GM12878 (cell line): ENCODE measurements at regions not wholly inside any gene's neighbourhood (a gene's known extent, or its start where the extent isn't known, plus 50 kb on each side); places are given as distances from the start of the nearest gene placed in this dataset.

Experiments used
- ATAC-seq: fragments of 200-7000 bp; cut with Tn5 transposase; 3 replicates; pipeline ENCODE4 v1.9.1; 2020; ENCODE audit warnings: mild to moderate bottlenecking, moderate library complexity
- BruUV-seq: library from RNA; stranded (reverse); fragments of 400-500 nt; replicated peaks from 2 replicates; lab custom pipeline; 2021; lab: Mats Ljungman, UMichigan
- CTCF ChIA-PET: fragments of 300-600 bp; sonication (Branson Sonifier 250); formaldehyde crosslinking; extraction: SDS; loops from one replicate; lab custom pipeline; 2021; ENCODE audit warnings: inconsistent platforms; lab: Yijun Ruan, JAX
- POLR2A ChIA-PET: fragments of 350-600 bp; formaldehyde crosslinking; extraction: SDS; loops from one replicate; lab custom pipeline; 2021; ENCODE audit warnings: inconsistent platforms; lab: Charles Lee
- RAD21 ChIA-PET: fragments of 300-600 bp; sonication (Branson Sonifier 250); formaldehyde crosslinking; loops from one replicate; lab custom pipeline; 2023; ENCODE audit warnings: antibody characterized with exemption; ENCODE audit not compliant: unreplicated experiment; lab: Charles Lee
- SMC1A ChIA-PET: fragments of 300-600 bp; sonication (Branson Sonifier 250); formaldehyde crosslinking; loops from one replicate; lab custom pipeline; 2023; ENCODE audit not compliant: unreplicated experiment, uncharacterized antibody; lab: Charles Lee
- DNase-seq: peaks from one replicate; pipeline ENCODE4 v3.0.0-alpha.2; 2011; ENCODE audit warnings: low read depth, low spot score
- FAIRE-seq: peaks from 3 replicates; lab custom pipeline; 2011; peaks lifted over from hg19 to GRCh38; lab: Jason Lieb, UNC
- H2AFZ ChIP-seq: 2 replicates; pipeline ENCODE4 v1.6.0; 2011; ENCODE audit warnings: low read depth, low read length, control low read depth; ENCODE audit not compliant: control insufficient read depth
- H3K27ac ChIP-seq: 2 replicates; pipeline ENCODE4 v1.5.1; 2011; ENCODE audit warnings: control low read depth; ENCODE audit not compliant: control insufficient read depth, insufficient read depth
- H3K27me3 ChIP-seq, 2 experiments: replicated peaks in 1 of 2; 2 replicates each; pipeline versions ENCODE4 v1.6.0 to v1.6.1; 2011; ENCODE audit warnings: low read length in 1 of 2; ENCODE audit not compliant: control insufficient read depth in 2 of 2, insufficient read depth in 2 of 2
- H3K36me3 ChIP-seq, 2 experiments: 2 replicates each; pipeline ENCODE4 v1.5.1; 2011; ENCODE audit warnings: low read length in 1 of 2; ENCODE audit not compliant: control insufficient read depth in 2 of 2, insufficient read depth in 2 of 2
- H3K4me1 ChIP-seq: 2 replicates; pipeline ENCODE4 v1.6.1; 2011; ENCODE audit warnings: mild to moderate bottlenecking, low read length, moderate library complexity, mixed read lengths; ENCODE audit not compliant: control insufficient read depth, insufficient read depth
- H3K4me2 ChIP-seq: 2 replicates; pipeline ENCODE4 v1.6.0; 2011; ENCODE audit warnings: control low read depth; ENCODE audit not compliant: control insufficient read depth, insufficient read depth
- H3K4me3 ChIP-seq: fragments of 200-600 bp; sonication (generic); 2 replicates; pipeline ENCODE4 v1.5.1; 2016
- H3K79me2 ChIP-seq: 2 replicates; pipeline ENCODE4 v1.6.0; 2011; ENCODE audit warnings: low read length; ENCODE audit not compliant: control insufficient read depth, insufficient read depth
- H3K9ac ChIP-seq: 2 replicates; pipeline ENCODE4 v1.8.0; 2011; ENCODE audit warnings: low read length, control low read depth, mixed read lengths; ENCODE audit not compliant: control insufficient read depth, insufficient read depth
- H3K9me3 ChIP-seq: replicated peaks from 3 replicates; pipeline ENCODE4 v1.5.1; 2011; ENCODE audit warnings: mild to moderate bottlenecking, low read length; ENCODE audit not compliant: control insufficient read depth, insufficient read depth
- H4K20me1 ChIP-seq: 2 replicates; pipeline ENCODE4 v1.6.0; 2011; ENCODE audit not compliant: control insufficient read depth, insufficient read depth
- IRF4 ChIP-seq: IDR thresholded peaks from 2 replicates; pipeline ENCODE4 v1.6.1; 2011; ENCODE audit warnings: low read depth, low read length
- KDM1A ChIP-seq: fragments of 200-600 bp; sonication (generic); IDR thresholded peaks from 2 replicates; pipeline ENCODE4 v1.6.1; 2016; ENCODE audit warnings: borderline replicate concordance
- NR2C1 ChIP-seq: fragments of 450-650 bp; IDR thresholded peaks from 2 replicates; pipeline ENCODE4 v1.6.1; 2017; ENCODE audit warnings: antibody characterized with exemption, mild to moderate bottlenecking, moderate library complexity
- SMAD5 ChIP-seq: IDR thresholded peaks from 2 replicates; pipeline ENCODE4 v1.6.1; 2016; ENCODE audit warnings: antibody characterized with exemption, low read depth
- TAF1 ChIP-seq: IDR thresholded peaks from 2 replicates; pipeline ENCODE4 v1.6.1; 2011; ENCODE audit warnings: mild to moderate bottlenecking, low read depth, low read length, borderline replicate concordance
- ZNF24 ChIP-seq: fragments of 450-650 bp; IDR thresholded peaks from 2 replicates; pipeline ENCODE4 v1.6.1; 2017; ENCODE audit warnings: antibody characterized with exemption, mild to moderate bottlenecking
- WGBS: methylation state at CpG from one replicate; pipeline ENCODE4 v1.1.6; 2016; ENCODE audit warnings: low lambda C conversion rate; ENCODE audit not compliant: insufficient replicate concordance, insufficient coverage; ENCODE audit errors: missing lambda C conversion rate; 5-methylcytosine and 5-hydroxymethylcytosine counted together
- in situ Hi-C: fragments of 300-500 bp; cut with MboI; formaldehyde crosslinking; loops from 9 replicates; pipeline ENCODE4 v1.14.3; 2018; ENCODE audit warnings: mixed read lengths
- intact Hi-C: fragments of 100-400 bp; cut with micrococcal nuclease; formaldehyde crosslinking; loops from one replicate; pipeline ENCODE4 v1.14.2; 2022; ENCODE audit not compliant: unreplicated experiment
- TF ChIP-seq, protein P1 (sequence below): IDR thresholded peaks from 2 replicates; pipeline ENCODE4 v1.6.1; 2012; ENCODE audit warnings: improper control_type of control experiment, low read depth, low read length; ENCODE audit not compliant: insufficient replicate concordance
- TF ChIP-seq, protein P2 (sequence below): IDR thresholded peaks from 2 replicates; pipeline ENCODE4 v1.6.1; 2012; ENCODE audit warnings: mild to moderate bottlenecking, low read depth, low read length
- TF ChIP-seq, protein P3 (sequence below): fragments of 450-650 bp; IDR thresholded peaks from 2 replicates; pipeline ENCODE4 v1.6.1; 2017; ENCODE audit warnings: mild to moderate bottlenecking, moderate library complexity
- TF ChIP-seq, protein P4 (sequence below): fragments of 450-650 bp; IDR thresholded peaks from 2 replicates; pipeline ENCODE4 v1.6.1; 2016; ENCODE audit warnings: mild to moderate bottlenecking

DNA sequence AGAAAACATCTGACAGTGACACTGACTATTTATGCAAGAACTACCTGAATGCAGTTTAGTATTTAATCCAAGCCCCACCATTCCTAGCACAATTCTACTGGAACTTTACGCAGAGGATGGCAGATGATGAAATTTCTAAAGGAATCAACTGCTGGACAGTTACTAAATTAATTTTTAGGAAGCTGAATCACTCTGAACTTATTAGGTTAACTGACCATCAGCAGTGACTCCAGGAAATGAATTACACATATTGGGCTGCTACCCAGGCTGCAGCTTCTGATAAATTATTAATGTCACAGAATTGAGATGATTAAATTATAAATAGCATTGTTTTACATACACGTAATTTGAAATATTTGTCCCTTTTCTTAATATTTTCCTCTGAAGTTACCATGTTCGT is 250.8 kb downstream of the TMEM182 start (continued):
- TF ChIP-seq, protein P1, sequence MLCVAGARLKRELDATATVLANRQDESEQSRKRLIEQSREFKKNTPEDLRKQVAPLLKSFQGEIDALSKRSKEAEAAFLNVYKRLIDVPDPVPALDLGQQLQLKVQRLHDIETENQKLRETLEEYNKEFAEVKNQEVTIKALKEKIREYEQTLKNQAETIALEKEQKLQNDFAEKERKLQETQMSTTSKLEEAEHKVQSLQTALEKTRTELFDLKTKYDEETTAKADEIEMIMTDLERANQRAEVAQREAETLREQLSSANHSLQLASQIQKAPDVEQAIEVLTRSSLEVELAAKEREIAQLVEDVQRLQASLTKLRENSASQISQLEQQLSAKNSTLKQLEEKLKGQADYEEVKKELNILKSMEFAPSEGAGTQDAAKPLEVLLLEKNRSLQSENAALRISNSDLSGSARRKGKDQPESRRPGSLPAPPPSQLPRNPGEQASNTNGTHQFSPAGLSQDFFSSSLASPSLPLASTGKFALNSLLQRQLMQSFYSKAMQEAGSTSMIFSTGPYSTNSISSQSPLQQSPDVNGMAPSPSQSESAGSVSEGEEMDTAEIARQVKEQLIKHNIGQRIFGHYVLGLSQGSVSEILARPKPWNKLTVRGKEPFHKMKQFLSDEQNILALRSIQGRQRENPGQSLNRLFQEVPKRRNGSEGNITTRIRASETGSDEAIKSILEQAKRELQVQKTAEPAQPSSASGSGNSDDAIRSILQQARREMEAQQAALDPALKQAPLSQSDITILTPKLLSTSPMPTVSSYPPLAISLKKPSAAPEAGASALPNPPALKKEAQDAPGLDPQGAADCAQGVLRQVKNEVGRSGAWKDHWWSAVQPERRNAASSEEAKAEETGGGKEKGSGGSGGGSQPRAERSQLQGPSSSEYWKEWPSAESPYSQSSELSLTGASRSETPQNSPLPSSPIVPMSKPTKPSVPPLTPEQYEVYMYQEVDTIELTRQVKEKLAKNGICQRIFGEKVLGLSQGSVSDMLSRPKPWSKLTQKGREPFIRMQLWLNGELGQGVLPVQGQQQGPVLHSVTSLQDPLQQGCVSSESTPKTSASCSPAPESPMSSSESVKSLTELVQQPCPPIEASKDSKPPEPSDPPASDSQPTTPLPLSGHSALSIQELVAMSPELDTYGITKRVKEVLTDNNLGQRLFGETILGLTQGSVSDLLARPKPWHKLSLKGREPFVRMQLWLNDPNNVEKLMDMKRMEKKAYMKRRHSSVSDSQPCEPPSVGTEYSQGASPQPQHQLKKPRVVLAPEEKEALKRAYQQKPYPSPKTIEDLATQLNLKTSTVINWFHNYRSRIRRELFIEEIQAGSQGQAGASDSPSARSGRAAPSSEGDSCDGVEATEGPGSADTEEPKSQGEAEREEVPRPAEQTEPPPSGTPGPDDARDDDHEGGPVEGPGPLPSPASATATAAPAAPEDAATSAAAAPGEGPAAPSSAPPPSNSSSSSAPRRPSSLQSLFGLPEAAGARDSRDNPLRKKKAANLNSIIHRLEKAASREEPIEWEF, result no peak
- TF ChIP-seq SMAD5 (no peak), TAF1 (no peak), IRF4 (no peak), NR2C1 (no peak), KDM1A (no peak)

DNA sequence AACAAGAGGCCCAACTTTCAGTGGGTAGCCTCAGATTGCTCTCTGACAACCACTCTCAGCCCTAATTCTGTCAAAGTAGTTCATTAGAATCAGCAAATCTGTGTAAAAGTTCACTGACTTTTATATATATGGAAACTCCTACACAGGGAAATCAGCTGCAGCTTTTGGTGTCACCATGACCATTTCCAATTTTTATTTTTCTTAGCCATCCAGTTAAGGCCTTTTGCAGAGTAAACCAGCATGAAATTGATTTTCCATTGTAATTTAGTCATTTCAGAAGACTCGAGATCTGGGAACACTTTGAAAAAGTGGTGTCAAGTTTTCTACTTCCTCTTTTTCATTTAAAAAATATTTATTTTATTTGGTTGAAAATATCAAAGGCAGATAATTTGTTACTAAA is 263.2 kb downstream of the TMEM182 start:
- ChIA-PET SMC1A (no interaction called here), CTCF (interaction anchor here (1.5 kb wide), 1 partner anchor 9 kb away, joined by 3 read pairs; no protein-coding TSS in a partner anchor), POLR2A (no interaction called here), RAD21 (no interaction called here)
- H3K79me2 ChIP-seq, result no peaks in the 10 kb centered on the region
- H2AFZ ChIP-seq, result no peak overlapping the region
- no peak for DNase-seq
- H4K20me1 ChIP-seq, result no peaks in the 10 kb centered on the region
- H3K4me2 ChIP-seq, result no peak overlapping the region
- BruUV-seq, result no TSS peak
- FAIRE-seq, result no peak
- no peaks in the 10 kb centered on the region for H3K9me3 ChIP-seq
- H3K4me3 ChIP-seq, result no peak overlapping the region
- no peak overlapping the region for H3K9ac ChIP-seq
- H3K36me3 ChIP-seq, result no peaks in the 10 kb centered on the region
- WGBS, result 0% methylated on average over 1 of the region's 1 CpG
- in situ Hi-C loops (no loop called here), intact Hi-C loops (no loop called here)
- H3K4me1 ChIP-seq, result no peaks in the 10 kb centered on the region
- H3K27ac ChIP-seq, result no peak overlapping the region
- no peak for ATAC-seq
- H3K27me3 ChIP-seq, result no peaks in the 10 kb centered on the region
- TF ChIP-seq, protein P2, sequence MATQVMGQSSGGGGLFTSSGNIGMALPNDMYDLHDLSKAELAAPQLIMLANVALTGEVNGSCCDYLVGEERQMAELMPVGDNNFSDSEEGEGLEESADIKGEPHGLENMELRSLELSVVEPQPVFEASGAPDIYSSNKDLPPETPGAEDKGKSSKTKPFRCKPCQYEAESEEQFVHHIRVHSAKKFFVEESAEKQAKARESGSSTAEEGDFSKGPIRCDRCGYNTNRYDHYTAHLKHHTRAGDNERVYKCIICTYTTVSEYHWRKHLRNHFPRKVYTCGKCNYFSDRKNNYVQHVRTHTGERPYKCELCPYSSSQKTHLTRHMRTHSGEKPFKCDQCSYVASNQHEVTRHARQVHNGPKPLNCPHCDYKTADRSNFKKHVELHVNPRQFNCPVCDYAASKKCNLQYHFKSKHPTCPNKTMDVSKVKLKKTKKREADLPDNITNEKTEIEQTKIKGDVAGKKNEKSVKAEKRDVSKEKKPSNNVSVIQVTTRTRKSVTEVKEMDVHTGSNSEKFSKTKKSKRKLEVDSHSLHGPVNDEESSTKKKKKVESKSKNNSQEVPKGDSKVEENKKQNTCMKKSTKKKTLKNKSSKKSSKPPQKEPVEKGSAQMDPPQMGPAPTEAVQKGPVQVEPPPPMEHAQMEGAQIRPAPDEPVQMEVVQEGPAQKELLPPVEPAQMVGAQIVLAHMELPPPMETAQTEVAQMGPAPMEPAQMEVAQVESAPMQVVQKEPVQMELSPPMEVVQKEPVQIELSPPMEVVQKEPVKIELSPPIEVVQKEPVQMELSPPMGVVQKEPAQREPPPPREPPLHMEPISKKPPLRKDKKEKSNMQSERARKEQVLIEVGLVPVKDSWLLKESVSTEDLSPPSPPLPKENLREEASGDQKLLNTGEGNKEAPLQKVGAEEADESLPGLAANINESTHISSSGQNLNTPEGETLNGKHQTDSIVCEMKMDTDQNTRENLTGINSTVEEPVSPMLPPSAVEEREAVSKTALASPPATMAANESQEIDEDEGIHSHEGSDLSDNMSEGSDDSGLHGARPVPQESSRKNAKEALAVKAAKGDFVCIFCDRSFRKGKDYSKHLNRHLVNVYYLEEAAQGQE, result no peak
- no peak for TF ChIP-seq ZNF24
- TF ChIP-seq, protein P3, sequence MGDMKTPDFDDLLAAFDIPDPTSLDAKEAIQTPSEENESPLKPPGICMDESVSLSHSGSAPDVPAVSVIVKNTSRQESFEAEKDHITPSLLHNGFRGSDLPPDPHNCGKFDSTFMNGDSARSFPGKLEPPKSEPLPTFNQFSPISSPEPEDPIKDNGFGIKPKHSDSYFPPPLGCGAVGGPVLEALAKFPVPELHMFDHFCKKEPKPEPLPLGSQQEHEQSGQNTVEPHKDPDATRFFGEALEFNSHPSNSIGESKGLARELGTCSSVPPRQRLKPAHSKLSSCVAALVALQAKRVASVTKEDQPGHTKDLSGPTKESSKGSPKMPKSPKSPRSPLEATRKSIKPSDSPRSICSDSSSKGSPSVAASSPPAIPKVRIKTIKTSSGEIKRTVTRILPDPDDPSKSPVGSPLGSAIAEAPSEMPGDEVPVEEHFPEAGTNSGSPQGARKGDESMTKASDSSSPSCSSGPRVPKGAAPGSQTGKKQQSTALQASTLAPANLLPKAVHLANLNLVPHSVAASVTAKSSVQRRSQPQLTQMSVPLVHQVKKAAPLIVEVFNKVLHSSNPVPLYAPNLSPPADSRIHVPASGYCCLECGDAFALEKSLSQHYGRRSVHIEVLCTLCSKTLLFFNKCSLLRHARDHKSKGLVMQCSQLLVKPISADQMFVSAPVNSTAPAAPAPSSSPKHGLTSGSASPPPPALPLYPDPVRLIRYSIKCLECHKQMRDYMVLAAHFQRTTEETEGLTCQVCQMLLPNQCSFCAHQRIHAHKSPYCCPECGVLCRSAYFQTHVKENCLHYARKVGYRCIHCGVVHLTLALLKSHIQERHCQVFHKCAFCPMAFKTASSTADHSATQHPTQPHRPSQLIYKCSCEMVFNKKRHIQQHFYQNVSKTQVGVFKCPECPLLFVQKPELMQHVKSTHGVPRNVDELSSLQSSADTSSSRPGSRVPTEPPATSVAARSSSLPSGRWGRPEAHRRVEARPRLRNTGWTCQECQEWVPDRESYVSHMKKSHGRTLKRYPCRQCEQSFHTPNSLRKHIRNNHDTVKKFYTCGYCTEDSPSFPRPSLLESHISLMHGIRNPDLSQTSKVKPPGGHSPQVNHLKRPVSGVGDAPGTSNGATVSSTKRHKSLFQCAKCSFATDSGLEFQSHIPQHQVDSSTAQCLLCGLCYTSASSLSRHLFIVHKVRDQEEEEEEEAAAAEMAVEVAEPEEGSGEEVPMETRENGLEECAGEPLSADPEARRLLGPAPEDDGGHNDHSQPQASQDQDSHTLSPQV, result no peak
- TF ChIP-seq, protein P4, sequence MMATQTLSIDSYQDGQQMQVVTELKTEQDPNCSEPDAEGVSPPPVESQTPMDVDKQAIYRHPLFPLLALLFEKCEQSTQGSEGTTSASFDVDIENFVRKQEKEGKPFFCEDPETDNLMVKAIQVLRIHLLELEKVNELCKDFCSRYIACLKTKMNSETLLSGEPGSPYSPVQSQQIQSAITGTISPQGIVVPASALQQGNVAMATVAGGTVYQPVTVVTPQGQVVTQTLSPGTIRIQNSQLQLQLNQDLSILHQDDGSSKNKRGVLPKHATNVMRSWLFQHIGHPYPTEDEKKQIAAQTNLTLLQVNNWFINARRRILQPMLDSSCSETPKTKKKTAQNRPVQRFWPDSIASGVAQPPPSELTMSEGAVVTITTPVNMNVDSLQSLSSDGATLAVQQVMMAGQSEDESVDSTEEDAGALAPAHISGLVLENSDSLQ, result no peak
